ENCODE measurements at regions not wholly inside any gene's neighbourhood (a gene's known extent, or its start where the extent isn't known, plus 50 kb on each side); places are given as distances from the start of the nearest gene placed in this dataset.
"Not testable (repeated sequence)": the region's sequence is repeated elsewhere in the genome, so short reads cannot be mapped to it uniquely, and the experiment has no call there.

GRCh38 chrX:144612076-144612475 lies 635.2 kb upstream of the SPANXN1 start:
- Histone ChIP-seq H3K36me3 (no peaks in the 10 kb centered on the region), H3K4me1 (no peaks in the 10 kb centered on the region), H3K27ac (no peak overlapping the region), H3K9me3 (no peaks in the 10 kb centered on the region), H3K4me3 (no peak overlapping the region), H3K27me3 (peaks cover 0 to 3% of the 10 kb centered on the region in 2 donors)
- TF ChIP-seq POLR2AphosphoS5 (IDR thresholded peaks at IDR 0.05): no peak
- no peak for TF ChIP-seq POLR2A (IDR thresholded peaks at IDR 0.05)
- no peak for TF ChIP-seq CTCF (IDR thresholded peaks at IDR 0.05)
- intact Hi-C loops (cut with DNase I; ENCODE audit: low total_unique reads): no loop called here
- no peak for DNase-seq (ENCODE audit: low spot score in 2 of 2)

- intact Hi-C loops (cut with DNase I; ENCODE audit: low total_unique reads): no loop called here
- H3K27me3 ChIP-seq: peaks cover 0 to 3% of the 10 kb centered on the region in 2 donors
- TF ChIP-seq CTCF (IDR thresholded peaks at IDR 0.05) (no peak), POLR2AphosphoS5 (IDR thresholded peaks at IDR 0.05) (no peak), POLR2A (IDR thresholded peaks at IDR 0.05) (no peak)
These were observed 631.0 kb upstream of the SPANXN1 start for GRCh38 chrX:144616317-144616716.

GRCh38 chrX:144627947-144628346 lies 619.4 kb upstream of the SPANXN1 start:
- no peaks in the 10 kb centered on the region for H3K27me3 ChIP-seq
- peak in 1 of 2 donors; percentile 37 for DNase-seq (ENCODE audit: low spot score in 2 of 2)

More at GRCh38 chrX:144616317-144616716, 631.0 kb upstream of the SPANXN1 start:
- Histone ChIP-seq H3K4me3 (no peak overlapping the region), H3K4me1 (no peaks in the 10 kb centered on the region), H3K36me3 (no peaks in the 10 kb centered on the region), H3K27ac (no peak overlapping the region), H3K9me3 (no peaks in the 10 kb centered on the region)
- no peak for DNase-seq (ENCODE audit: low spot score in 2 of 2)

GRCh38 chrX:144634451-144634850 lies 612.9 kb upstream of the SPANXN1 start:
- intact Hi-C loops (cut with DNase I; ENCODE audit: low total_unique reads); H3K4me1 ChIP-seq; DNase-seq (ENCODE audit: low spot score in 2 of 2); H3K36me3 ChIP-seq; H3K4me3 ChIP-seq; H3K27me3 ChIP-seq; H3K27ac ChIP-seq; H3K9me3 ChIP-seq: not testable (repeated sequence)

More at GRCh38 chrX:144627947-144628346, 619.4 kb upstream of the SPANXN1 start:
- Histone ChIP-seq H3K27ac (peak overlapping the region in 1 of 2 donors; percentile 50), H3K4me3 (no peak overlapping the region), H3K36me3 (no peaks in the 10 kb centered on the region), H3K4me1 (no peaks in the 10 kb centered on the region), H3K9me3 (no peaks in the 10 kb centered on the region)
- intact Hi-C loops (cut with DNase I; ENCODE audit: low total_unique reads): no loop called here
- TF ChIP-seq POLR2AphosphoS5 (IDR thresholded peaks at IDR 0.05) (no peak), POLR2A (IDR thresholded peaks at IDR 0.05) (no peak), CTCF (IDR thresholded peaks at IDR 0.05) (no peak)

- no peak for DNase-seq (ENCODE audit: low spot score in 2 of 2)
- intact Hi-C loops (cut with DNase I; ENCODE audit: low total_unique reads): no loop called here
- H3K27ac ChIP-seq: no peak overlapping the region
- TF ChIP-seq POLR2AphosphoS5 (IDR thresholded peaks at IDR 0.05): no peak
- TF ChIP-seq POLR2A (IDR thresholded peaks at IDR 0.05): no peak
- TF ChIP-seq CTCF (IDR thresholded peaks at IDR 0.05): no peak
- H3K9me3 ChIP-seq: no peaks in the 10 kb centered on the region
- H3K27me3 ChIP-seq: no peaks in the 10 kb centered on the region
- no peak overlapping the region for H3K4me3 ChIP-seq
- H3K4me1 ChIP-seq: no peaks in the 10 kb centered on the region
- no peaks in the 10 kb centered on the region for H3K36me3 ChIP-seq
These were observed 609.6 kb upstream of the SPANXN1 start for GRCh38 chrX:144637731-144638130.

- Histone ChIP-seq H3K4me3 (no peak overlapping the region), H3K9me3 (no peaks in the 10 kb centered on the region), H3K27ac (no peak overlapping the region), H3K4me1 (no peaks in the 10 kb centered on the region), H3K27me3 (peaks cover 0 to 3% of the 10 kb centered on the region in 2 donors), H3K36me3 (no peaks in the 10 kb centered on the region)
- TF ChIP-seq POLR2AphosphoS5 (IDR thresholded peaks at IDR 0.05) (no peak), CTCF (IDR thresholded peaks at IDR 0.05) (no peak)
- no peak for DNase-seq (ENCODE audit: low spot score in 2 of 2)
- intact Hi-C loops (cut with DNase I; ENCODE audit: low total_unique reads): no loop called here
These were observed 598.5 kb upstream of the SPANXN1 start for GRCh38 chrX:144648788-144649187.

All from breast epithelium (tissue), 4 donors.